RPMI8226 (cell line): ENCODE measurements at regions not wholly inside any gene's neighbourhood (a gene's known extent, or its start where the extent isn't known, plus 50 kb on each side); places are given as distances from the start of the nearest gene placed in this dataset.

Experiments used
- DNase-seq: peaks from one replicate; pipeline ENCODE4 v3.0.0-alpha.2; 2015

DNA sequence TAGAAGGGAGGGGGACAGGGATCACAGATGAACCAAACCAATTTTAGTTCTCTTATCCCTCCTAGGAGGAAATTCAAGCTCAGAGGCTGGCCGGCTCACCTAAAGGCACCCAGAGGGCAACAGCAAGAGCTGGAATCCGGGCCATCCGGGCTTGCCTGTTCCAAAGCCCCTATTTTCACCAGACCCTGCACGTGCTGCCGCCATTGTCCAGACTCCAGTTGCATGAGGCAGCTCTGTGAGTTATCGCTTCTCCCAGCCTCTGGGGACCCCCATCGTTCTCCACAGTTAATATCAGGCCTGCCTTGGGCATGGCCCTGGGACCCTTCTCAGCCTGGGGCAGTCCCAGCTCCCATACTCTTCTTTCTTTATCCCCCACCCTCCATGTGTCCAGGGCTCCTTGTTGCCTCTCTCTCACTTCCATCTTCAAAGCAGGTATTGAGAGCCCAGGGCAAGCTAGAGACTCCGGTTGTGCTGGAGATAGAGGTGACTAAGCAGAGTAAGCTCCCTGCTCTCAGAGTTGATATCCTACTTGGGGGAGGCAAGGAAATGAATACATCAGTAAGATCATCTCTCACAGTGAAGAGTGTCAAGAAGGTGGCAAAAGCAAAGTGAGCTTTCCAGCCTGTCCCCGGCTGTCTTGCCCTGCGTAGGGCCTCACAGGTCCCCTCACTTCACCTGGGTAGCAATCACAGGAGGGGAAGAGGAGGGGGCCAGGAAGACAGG is 322.8 kb downstream of the UACA start:
- DNase-seq: no peak

DNA sequence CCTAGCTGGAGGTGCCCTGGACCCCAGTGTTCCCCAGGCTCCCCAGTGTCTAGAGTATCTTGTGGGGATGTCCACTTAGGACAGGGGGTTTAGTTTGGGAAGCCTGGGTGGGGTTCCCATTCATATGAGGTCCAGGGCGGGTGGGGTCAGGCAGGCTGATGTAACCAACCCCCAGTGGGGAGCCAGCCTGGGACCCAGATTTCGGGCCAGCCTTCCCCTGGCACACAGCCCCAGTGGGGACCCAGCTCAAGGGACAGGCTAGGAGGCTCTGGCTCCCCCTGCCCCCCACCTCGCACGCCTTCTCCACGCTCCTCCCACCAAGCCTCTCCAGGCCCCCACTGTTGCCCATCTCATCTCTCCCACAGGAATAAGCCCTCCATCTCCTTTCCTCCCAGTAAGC is 323.5 kb downstream of the UACA start:
- DNase-seq: no peak

DNA sequence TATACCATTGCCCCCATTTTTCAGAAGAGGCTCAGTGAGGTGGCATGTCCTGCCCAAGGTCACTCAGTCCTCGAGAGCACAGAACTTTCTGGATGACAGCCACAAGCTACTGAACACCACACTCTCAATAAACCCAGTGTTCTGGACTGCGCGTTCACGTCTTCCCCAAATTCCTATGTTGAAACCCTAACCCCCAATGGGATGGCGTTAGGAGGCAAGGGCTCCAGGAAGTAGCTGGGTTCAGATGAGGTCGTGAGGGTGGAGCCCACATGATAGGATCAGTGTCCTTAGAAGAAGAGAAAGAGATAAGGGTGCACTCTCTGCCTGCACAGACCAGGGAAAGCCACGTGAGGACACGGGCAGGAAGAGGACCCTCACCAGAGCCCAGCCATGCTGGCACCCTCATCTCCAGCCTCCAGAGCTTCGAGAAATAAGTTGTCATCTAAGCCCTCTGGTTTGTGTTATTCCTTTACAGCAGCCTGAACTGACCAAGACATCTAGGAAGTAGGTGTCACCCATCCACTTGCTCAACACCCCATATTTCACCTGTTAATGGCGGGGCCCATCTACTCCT is 324.0 kb downstream of the UACA start:
- no peak for DNase-seq

DNA sequence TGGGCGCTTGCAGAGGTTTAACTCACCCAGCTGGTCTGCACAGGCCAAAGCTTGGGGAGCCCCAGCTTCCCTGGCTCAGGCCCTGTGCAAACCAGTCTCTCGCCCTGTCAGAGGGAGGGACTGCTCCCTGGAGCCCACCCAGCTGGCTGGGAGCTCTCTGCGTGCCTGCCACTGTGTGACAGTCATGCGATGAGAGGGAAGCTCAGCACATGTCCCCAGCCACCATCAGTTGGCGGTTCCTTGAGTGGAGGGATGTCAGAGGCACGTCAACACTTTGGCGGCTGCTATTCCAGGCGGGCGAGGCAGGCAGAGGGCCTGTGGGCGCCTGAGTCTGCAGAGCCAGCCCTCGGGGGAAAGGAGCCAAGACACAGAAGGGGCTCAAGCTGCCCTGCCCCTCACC is 324.6 kb downstream of the UACA start:
- no peak for DNase-seq

DNA sequence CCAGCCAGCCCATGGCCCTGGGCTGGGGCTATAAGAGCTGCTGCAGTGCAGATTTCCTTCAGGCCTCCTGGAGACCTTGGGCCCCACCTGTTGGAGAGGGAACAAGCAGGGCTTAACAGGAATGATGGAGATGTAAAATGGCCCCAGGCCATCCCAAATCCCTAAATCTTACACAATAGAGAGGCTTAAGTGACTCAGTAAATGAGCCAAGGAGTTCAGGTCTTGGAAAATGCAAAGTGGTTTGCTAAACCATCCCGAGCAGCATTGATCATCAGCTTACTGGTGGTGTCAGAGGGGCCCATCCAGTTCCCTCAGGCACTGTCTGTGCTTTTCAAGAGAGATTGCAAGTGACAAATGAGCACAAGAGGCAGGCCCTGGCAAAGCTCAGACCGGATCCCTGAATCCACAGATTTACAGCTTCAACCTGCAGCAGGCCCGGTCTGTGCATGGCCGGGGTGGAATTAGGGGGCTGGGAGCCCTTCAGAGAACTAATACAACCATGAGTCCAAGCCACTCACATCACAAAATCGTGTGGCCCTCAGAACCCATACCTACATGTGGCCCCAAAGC is 325.4 kb downstream of the UACA start:
- DNase-seq: no peak

DNA sequence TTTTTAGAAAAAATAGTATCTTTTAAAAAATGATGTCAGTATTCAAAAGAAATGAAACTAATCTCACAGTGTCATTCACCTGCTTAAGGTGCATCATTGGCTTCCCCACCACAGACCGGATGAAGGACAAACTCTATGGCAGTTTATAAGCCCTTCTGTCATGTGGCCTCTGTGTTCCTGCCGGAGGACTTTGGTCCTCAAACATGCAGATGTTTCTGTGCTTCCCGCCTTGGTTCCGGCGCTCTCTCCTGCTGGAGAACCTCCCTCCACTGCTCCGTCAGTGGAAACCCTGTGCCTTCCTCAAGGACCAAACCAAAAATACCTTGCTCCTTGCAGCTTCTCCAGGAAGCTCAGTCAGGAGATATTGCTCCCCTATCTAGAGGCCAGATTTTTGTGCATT is 326.3 kb downstream of the UACA start:
- DNase-seq: no peak

DNA sequence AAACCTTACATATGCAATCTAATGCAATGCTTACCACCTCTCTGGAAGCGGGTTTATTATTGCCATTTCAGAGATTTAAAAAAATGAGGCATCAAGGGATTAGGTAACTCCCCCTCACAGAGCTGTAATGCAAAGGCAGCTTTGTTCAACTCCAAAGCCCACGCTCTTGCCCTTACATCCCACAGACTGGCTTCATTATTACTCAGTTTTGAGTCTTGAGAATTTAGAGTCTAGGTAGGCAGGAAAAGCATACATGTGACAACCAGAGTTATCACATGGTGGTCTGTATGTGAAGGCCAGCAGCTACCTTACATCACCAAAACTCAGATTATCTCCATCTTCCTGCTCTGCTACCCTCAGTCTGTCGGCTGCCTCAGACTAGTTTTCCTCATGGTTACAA is 326.9 kb downstream of the UACA start:
- no peak for DNase-seq

DNA sequence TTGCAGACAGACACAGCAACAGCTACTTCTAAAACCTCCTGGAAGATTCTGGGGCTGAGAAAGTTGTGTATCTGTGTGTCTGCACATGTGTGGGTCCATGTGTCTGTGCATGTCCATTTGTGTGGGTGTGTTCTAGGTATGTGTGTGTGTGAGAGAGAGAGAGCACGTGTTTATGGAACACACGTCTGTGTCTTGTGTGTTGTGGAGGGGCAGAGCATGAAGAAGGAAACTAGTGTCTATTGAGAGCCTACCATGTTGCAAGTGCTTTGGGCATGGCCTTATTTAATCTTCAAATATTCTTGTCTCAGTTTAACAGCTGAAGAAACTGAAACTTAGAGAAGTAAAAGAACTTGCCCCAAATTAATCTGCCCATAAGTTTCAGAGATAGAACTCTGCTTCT is 327.5 kb downstream of the UACA start:
- peak; percentile 56 for DNase-seq

DNA sequence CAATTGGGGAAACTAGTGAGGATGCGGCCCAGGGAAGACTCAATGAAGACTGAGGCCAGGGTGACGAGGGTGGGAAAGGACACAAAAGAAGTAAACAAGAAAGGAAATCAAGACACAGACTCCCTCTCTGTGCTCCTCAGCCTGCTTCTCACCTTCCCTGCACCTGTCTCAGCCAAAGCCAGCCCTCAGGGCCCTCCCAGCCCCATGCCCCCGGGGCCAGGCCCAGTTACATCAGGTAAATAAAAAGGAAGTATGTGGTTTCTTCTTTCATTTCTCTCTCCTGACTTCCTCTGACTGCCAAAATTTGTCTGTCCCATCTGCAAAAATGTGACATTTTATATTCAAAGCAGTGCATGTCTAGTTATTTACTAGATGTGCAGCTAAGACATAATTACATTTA is 328.0 kb downstream of the UACA start:
- peak; percentile 93 for DNase-seq

DNA sequence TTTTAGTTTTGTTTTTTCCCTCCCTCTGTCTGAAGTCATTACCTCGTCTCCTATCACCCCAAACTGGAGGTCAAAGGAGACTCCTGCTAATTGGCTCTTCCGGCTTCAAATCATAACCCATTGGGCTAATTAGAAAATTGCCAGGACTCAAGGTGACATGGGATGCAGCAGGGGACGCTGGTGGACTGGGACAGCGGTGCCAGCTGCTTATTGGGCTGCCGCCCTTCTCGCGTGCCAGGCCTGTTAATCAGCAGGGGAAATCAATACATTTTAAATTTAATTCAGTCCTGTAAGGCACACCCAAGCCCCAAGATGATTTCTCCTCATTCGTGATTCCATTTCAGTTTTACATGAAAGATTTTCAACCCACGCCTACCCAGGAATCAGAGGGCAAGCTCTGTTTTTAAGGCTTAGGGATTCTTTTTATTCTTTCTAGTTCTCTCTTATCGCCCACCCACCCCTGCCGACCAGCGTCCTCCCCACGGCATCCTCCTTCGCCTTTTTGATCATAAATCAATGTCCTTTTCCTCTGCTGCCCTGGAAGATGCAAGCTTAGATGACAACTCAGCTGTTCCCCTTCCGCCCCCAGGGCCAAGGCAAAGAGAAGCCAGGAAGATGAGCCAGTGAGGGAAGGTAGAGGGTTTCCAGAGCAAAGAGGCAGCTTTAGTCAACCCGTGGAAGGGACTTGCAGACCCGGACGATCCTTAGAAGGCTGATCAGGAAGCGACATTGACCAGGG is 329.6 kb downstream of the UACA start:
- no peak for DNase-seq

DNA sequence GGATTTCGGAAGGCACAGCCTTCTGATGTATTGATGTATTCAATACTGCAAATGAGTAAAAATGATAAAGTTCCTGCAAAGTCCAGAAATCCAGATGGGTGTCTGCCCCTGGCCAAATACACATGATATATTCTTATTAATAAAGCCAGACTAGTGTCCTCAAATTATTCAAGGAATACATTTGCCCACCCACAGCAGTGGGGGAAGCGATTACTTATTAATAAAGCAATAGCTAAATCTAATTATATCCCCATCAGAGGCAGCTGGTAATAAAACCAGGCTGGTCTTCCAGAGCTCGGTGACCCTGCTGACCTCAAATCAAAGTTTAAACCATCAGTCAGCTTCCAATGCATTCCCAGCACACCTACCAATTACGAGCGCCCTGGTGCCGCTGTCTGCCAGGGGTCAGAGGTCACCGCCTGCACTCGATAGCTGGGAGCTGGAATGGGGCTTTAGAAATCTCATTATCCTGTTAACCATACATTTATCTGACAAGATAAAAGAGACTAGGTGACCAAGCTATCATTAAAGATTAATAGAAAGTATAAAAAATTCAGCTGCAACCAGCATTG is 330.3 kb downstream of the UACA start:
- no peak for DNase-seq

DNA sequence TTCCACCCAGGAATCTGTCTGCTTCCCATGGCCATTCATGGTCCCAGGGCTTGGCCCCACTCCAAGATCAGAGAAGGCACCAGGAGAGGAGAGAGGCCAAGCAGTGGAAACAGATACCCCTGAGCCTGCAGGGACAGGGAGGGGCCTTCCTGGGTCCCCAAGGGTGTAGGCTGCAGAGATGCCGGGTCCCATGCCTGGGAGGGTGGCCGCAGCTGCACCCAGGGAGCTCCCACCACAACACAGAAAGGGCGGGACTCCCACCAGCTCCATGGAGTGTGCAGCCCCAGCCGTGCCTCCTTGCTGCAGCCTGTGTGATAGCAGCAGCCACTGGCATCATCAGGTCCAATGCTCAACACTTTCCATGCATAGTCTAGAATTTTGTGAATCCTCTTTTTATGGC is 331.5 kb downstream of the UACA start:
- no peak for DNase-seq

DNA sequence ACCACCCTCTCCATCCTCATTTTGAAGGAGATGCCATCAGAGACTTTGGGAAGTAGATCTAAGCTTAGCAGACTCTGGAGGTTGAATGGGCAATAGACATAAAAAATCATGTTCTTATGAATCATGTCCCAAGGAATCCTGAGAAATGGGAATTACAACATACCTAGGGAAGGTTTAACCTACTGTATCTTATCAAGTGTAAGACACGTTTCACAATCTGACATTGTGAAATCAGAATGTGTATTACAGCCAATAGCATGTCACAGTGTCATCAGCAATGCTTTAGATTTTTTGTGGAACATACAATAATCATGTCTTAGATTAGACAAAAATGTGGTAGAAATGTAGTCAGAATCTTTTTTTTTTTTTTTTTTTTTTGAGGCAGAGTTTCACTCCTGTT is 332.4 kb upstream of the TLE3 start:
- DNase-seq: no peak

DNA sequence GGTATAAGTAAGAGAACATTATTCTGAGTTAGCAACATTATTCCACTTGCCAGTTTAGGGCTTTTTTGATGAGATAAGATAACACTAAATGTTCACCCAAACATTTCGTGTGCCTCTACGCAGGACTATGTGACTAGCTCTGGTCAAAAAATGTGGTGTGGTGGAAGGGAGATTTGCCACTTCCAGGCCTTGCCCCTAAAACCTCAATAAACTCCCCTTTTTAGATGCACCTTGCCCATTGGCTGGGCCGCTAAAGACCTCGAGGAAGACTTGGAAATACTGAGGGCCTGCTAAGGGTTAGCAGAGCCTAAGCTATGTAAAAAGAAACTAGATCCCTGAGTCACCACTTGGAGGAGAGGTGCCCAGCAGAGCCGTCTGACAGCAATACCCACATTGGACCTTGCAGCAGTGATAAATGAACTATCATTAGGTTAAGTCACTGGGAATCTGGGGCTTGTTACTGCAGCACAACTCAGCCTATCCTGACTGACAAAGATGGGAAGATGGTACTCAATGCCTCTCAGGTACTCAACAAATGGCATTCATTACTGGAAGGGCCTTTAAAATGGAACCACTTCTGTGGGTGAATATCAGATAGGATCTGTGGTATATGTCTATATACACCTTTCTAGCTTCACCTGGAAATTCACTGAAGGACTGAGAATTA is 331.5 kb upstream of the TLE3 start:
- no peak for DNase-seq

DNA sequence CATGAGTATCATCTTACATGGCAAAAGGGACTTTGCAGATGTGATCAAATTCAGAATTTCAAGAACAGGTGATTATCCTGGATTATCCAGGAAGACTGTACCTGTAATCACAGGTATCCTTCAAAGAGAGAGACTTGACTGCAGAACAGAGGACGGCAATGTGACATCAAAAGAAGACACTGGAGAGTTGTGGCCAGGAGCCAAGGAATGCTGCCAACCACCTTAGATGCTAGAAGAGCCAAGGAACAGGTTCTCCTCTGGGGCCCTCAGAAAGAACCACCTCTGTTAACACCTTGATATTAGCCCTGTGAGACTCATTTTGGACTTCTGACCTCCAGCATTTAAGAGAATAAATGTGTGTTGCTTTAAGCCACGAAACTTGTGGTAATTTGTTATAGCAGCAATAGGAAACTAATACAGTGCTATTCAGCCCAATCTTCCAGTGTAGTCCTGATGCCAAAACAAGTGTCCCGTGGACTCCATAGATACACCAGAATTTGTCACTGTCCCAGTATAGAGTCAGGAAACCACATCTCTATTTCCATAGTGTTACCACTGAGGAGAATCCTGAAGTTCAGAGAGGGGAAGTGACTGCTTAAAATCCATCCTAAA is 330.6 kb upstream of the TLE3 start:
- no peak for DNase-seq

DNA sequence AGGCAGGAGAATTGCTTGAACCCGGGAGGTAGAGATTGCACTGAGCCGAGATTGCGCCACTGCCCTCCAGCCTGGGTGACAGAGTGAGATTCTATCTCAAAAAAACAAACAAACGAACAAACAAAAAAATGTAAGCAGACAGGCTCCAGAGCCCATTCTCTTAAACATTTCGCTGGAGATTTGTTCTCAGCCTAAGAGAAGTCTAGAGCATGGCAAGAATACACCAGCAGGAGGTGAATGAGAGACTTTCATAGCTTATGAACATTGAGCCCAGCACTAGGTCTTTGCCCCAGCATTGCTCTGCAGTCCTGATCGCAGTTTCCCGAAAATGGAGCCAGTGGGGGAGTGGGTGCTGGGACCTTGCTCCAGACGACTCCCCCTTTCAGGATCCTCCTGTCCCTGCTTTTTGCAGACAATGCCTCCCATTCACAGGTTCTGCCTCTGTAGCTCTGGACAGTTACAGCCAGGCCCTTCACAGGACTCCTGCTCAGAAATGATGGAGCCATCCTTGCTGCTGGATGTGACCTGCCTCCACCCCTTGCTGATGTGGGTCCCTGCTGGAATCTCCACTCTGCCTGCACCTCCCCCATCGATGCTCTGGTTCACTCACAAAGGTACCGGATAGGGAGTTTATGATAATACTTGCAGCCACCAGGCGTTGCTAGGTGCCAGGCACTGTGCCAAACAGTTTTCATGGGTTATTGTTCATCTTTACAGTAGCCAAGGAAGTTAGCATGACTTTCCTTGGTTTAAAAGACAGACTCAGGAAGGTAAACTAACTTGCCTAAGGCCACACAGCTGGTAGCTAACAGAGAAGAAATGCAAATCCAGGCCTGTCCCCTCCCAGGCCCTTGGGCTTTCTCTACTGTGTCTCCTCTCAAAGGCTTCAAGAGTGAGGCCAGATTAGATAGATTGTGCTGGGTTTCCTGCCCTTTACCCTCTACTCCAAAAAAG is 329.7 kb upstream of the TLE3 start:
- no peak for DNase-seq

DNA sequence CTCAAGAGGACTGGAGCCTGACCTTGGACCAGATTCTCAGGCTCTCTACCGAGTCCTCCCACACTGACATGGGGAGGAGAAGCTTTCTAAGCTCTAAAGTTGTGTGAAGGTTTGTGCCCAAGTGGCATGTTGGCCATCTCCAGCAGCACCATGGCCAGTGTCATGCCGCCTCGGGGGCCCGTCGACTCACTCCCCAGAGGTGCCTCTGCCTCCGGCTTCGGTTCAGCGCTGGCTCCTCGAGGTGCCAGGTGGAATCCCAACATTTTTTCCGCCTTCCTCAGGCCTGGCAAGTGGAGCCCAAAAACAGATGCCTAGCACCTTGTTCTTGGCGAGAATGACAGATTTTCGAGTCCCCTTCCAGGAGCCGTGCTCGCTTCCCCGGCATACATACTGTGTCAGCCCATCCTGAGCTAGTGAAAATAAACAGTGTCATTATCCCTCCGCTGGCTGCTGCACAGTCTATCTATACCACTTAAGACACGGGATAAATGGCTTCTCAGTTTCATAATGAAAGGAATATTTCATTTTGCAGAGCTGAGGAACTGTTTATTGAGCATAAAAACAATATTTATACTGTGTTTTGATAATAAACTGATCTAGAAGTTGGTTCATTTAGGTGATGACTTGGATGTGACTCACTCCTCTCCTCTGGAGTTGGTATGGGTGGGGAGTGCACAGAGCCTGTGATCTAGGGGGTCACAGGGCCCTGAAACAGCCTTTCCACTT is 328.5 kb upstream of the TLE3 start:
- DNase-seq: no peak

DNA sequence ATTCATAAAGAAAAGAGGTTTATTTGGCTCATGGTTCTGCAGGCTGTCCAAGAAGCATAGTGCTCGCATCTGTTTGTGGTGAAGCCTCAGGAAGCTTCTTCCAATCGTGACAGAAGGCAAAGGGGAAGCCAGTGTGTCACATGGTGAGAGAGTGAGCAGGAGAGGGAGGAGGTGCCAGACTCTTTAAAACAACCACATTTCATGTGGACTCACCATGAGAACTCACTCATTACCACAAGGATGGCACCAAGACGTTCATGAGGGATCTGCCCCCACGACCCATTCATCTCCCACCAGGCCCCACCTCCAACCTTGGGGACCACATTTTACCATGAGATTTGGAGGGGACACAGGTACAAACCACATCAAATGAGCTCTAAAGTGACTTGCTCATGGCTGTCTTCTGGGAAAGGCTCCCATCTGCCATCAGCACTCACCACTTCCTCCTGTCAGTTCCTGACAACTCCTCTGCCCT is 327.3 kb upstream of the TLE3 start:
- peak; percentile 49 for DNase-seq

DNA sequence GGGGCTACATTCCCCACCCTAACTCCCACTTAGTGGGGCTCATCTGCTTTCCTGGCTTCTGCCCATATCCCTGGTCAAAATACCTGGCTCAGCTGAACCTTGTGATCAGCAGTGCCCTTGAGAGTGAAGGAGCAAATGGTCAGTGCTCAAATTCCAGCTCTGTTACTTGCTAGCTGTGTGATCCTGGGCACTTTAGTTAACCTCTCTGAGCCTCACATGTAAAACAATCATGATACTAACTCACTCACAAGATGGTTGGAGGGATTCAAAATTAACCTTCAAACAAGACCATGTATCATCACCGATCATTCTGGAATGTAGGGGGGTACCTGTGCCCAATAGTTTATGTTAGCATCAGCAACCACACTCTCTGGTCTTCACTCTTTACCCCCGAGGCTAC is 325.6 kb upstream of the TLE3 start:
- no peak for DNase-seq

DNA sequence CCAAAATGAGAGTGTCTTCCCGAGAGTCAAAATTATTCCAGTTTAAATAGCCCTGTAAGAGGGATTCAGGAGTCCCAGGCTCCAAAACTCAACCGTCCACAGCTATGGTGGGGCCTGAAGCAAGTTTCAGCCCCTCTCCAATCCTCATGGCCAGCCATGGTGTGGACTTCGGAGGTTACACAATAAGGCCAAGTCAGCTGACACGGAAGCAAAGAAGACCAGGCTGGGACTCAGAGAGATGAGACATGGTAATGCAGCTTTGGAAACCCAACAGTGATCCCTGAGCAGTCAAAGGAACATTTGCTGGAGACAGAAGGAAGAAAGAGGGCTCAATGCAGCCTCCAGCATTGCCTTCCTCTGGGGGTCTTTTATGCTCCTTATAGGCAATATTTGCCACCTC is 324.6 kb upstream of the TLE3 start:
- no peak for DNase-seq
